Adrenal gland (tissue), 5 donors: ENCODE measurements at regions not wholly inside any gene's neighbourhood (a gene's known extent, or its start where the extent isn't known, plus 50 kb on each side); places are given as distances from the start of the nearest gene placed in this dataset.

Experiments
- CTCF ChIP-seq, 6 experiments: fragments of 450-650 bp in 4 of 6; fragments of 200-600 bp in 2 of 6; sonication (generic) in 1 of 6; IDR thresholded peaks; 1 replicate in 5 of 6; 2 replicates in 1 of 6; pipeline versions ENCODE4 v1.5.1 to v1.8.0; 2016 to 2021; ENCODE audit warnings: antibody characterized with exemption in 6 of 6, mild to moderate bottlenecking in 2 of 6, moderate library complexity in 1 of 6
- POLR2A ChIP-seq, 2 donors: fragments of 450-650 bp; IDR thresholded peaks; one replicate each; pipeline ENCODE4 v1.6.1; 2017; ENCODE audit warnings: antibody characterized with exemption in 2 of 2, mild to moderate bottlenecking in 2 of 2, moderate library complexity in 1 of 2
- donor health status: DM: no; HTN: no; CAD: no.

GRCh38 chr2:234682492-234683228, 185.8 kb upstream of the ARL4C start:
- TF ChIP-seq CTCF (IDR thresholded peaks at IDR 0.05), result no peak
- no peak for TF ChIP-seq POLR2A (IDR thresholded peaks at IDR 0.05)
